A549 (cell line): ENCODE measurements at regions not wholly inside any gene's neighbourhood (a gene's known extent, or its start where the extent isn't known, plus 50 kb on each side); places are given as distances from the start of the nearest gene placed in this dataset.

Experiments used
- ATAC-seq, 2 experiments: fragments of 200-7000 bp in 1 of 2; fragments of >200 bp in 1 of 2; cut with Nextera tagmentation in 1 of 2; cut with Tn5 transposase in 1 of 2; 3 replicates each; pipeline versions ENCODE4 v1.8.0 to v1.9.1; 2018 to 2020; ENCODE audit warnings: mild to moderate bottlenecking in 1 of 2, moderate library complexity in 1 of 2
- CTCF ChIA-PET: fragments of 300-600 bp; sonication (Branson Sonifier 250); formaldehyde crosslinking; extraction: SDS; loops from one replicate; lab custom pipeline; 2021; ENCODE audit warnings: antibody characterized with exemption, inconsistent platforms; lab: Yijun Ruan, JAX
- POLR2A ChIA-PET: fragments of 350-600 bp; formaldehyde crosslinking; extraction: SDS; loops from one replicate; lab custom pipeline; 2021; ENCODE audit warnings: antibody characterized with exemption, inconsistent platforms; lab: Yijun Ruan, JAX
- DNase-seq, 2 experiments: peaks; one replicate each; pipeline versions ENCODE4 v3.0.0 to v3.0.0-alpha.2; 2011 to 2016; ENCODE audit warnings: low read depth in 1 of 2, low spot score in 1 of 2
- FAIRE-seq: peaks from 2 replicates; lab custom pipeline; 2011; peaks lifted over from hg19 to GRCh38; lab: Jason Lieb, UNC
- H3K27ac ChIP-seq, 2 experiments: fragments of >200 bp; sonication (Bioruptor Twin); formaldehyde crosslinking; 3 replicates each; pipeline ENCODE4 v1.5.1; 2016 to 2017
- H3K4me1 ChIP-seq: fragments of >200 bp; sonication (Bioruptor Twin); formaldehyde crosslinking; 3 replicates; pipeline ENCODE4 v1.6.1; 2016
- H3K4me2 ChIP-seq: fragments of >200 bp; sonication (Bioruptor Twin); formaldehyde crosslinking; 3 replicates; pipeline ENCODE4 v1.6.1; 2016
- H3K4me3 ChIP-seq: fragments of >200 bp; sonication (Bioruptor Twin); formaldehyde crosslinking; 3 replicates; pipeline ENCODE4 v1.5.1; 2016
- H3K9me3 ChIP-seq: fragments of >200 bp; sonication (Bioruptor Twin); formaldehyde crosslinking; 3 replicates; pipeline ENCODE4 v1.6.1; 2016
- EHF ChIP-seq: fragments of 250-450 bp; sonication (Bioruptor Pico); IDR thresholded peaks from 2 replicates; pipeline ENCODE4 v1.5.0; 2020; ENCODE audit warnings: mild to moderate bottlenecking
- EP300 ChIP-seq, 2 experiments: fragments of >200 bp; sonication (Bioruptor Twin); formaldehyde crosslinking; IDR thresholded peaks; 2 replicates in 1 of 2; 3 replicates in 1 of 2; pipeline ENCODE4 v1.6.1; 2016 to 2017
- FOSB ChIP-seq: fragments of 250-450 bp; sonication (Bioruptor Pico); IDR thresholded peaks from 2 replicates; pipeline ENCODE4 v1.5.0; 2020; ENCODE audit warnings: mild to moderate bottlenecking, moderate library complexity
- FOXS1 ChIP-seq: fragments of 250-450 bp; sonication (Bioruptor Pico); IDR thresholded peaks from 2 replicates; pipeline ENCODE4 v1.5.0; 2020; ENCODE audit warnings: mild to moderate bottlenecking, moderate library complexity
- HDAC2 ChIP-seq: fragments of 200-600 bp; sonication (generic); IDR thresholded peaks from 2 replicates; pipeline ENCODE4 v1.6.1; 2016
- HEYL ChIP-seq: fragments of 250-450 bp; sonication (Bioruptor Pico); IDR thresholded peaks from 2 replicates; pipeline ENCODE4 v1.8.0; 2021; ENCODE audit warnings: mild to moderate bottlenecking, moderate library complexity
- HOXA7 ChIP-seq: fragments of 250-450 bp; sonication (Bioruptor Pico); IDR thresholded peaks from 2 replicates; pipeline ENCODE4 v1.5.0; 2020; ENCODE audit warnings: mild to moderate bottlenecking, moderate library complexity
- JUN ChIP-seq, 2 experiments: fragments of >200 bp; sonication (Bioruptor Twin); formaldehyde crosslinking; IDR thresholded peaks; 2 replicates in 1 of 2; 3 replicates in 1 of 2; pipeline ENCODE4 v1.6.1; 2016 to 2017
- JUNB ChIP-seq: fragments of >200 bp; sonication (Bioruptor Twin); formaldehyde crosslinking; IDR thresholded peaks from 2 replicates; pipeline ENCODE4 v1.6.1; 2016
- MYC ChIP-seq: IDR thresholded peaks from 2 replicates; pipeline ENCODE4 v1.6.1; 2012; ENCODE audit warnings: mild to moderate bottlenecking, inconsistent platforms, low read length, improper control_type of control experiment, borderline replicate concordance
- POLR2A ChIP-seq: IDR thresholded peaks from 2 replicates; pipeline ENCODE4 v1.6.1; 2012; ENCODE audit warnings: mild to moderate bottlenecking, low read length
- RCOR1 ChIP-seq: fragments of 150-350 bp; IDR thresholded peaks from 2 replicates; pipeline ENCODE4 v1.6.1; 2014; ENCODE audit warnings: antibody characterized with exemption, low read length, low read depth
- RNF2 ChIP-seq: fragments of 200-600 bp; sonication (generic); IDR thresholded peaks from 2 replicates; pipeline ENCODE4 v1.6.1; 2016; ENCODE audit warnings: low read depth, mild to moderate bottlenecking, antibody characterized with exemption, moderate library complexity, borderline replicate concordance
- SMC3 ChIP-seq: fragments of >200 bp; sonication (Bioruptor Twin); formaldehyde crosslinking; IDR thresholded peaks from 3 replicates; pipeline ENCODE4 v1.6.1; 2018; ENCODE audit warnings: inconsistent platforms
- SREBF2 ChIP-seq: fragments of 450-650 bp; IDR thresholded peaks from 2 replicates; pipeline ENCODE4 v1.6.1; 2014; ENCODE audit warnings: mild to moderate bottlenecking, moderate library complexity
- TFCP2L1 ChIP-seq: fragments of 250-450 bp; sonication (Bioruptor Pico); IDR thresholded peaks from 2 replicates; pipeline ENCODE4 v1.5.0; 2021; ENCODE audit warnings: mild to moderate bottlenecking
- ZC3H11A ChIP-seq: fragments of 450-650 bp; IDR thresholded peaks from 2 replicates; pipeline ENCODE4 v1.6.1; 2014; ENCODE audit warnings: antibody characterized with exemption, mild to moderate bottlenecking
- ZFP36 ChIP-seq: fragments of 450-650 bp; IDR thresholded peaks from 2 replicates; pipeline ENCODE4 v1.6.1; 2014; ENCODE audit warnings: borderline replicate concordance; ENCODE audit not compliant: partially characterized antibody
- ZSCAN20 ChIP-seq: fragments of 250-450 bp; sonication (Bioruptor Pico); IDR thresholded peaks from 2 replicates; pipeline ENCODE4 v1.8.0; 2022; ENCODE audit warnings: mild to moderate bottlenecking, moderate library complexity
- WGBS: methylation state at CpG from one replicate; pipeline ENCODE4 v1.1.6; 2017; ENCODE audit errors: missing lambda C conversion rate; 5-methylcytosine and 5-hydroxymethylcytosine counted together
- TF ChIP-seq, protein P1 (sequence below): fragments of >200 bp; sonication (Bioruptor Twin); formaldehyde crosslinking; IDR thresholded peaks from 2 replicates; pipeline ENCODE4 v1.6.1; 2016
- TF ChIP-seq, protein P2 (sequence below): IDR thresholded peaks from 2 replicates; pipeline ENCODE4 v1.6.1; 2012

DNA sequence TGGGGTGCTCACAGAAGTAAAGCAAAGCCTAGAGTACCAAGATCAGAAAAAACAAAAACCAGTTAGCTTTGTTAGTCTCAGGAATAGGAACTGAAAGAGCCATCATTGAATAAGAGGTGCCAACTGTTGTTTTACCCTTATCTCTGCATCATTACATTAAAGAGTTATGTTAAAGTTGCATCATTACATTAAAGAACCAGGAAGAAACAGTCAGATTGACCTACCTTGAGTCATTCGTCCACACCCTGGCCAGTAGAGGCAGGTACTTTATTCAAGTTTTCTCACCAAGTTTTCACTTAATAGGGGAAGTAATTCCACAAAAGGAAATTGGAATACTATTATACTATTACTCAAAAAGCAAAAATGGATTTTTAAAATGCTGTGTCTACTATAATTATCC is 121.7 kb upstream of the CNOT2 start:
- POLR2A ChIA-PET = no interaction called here
- WGBS = 13% methylated on average over 1 of the region's 1 CpG
- ATAC-seq (no peak), FAIRE-seq (no peak), DNase-seq (no peak)
- CTCF ChIA-PET = no interaction called here
- no peak overlapping the region for H3K4me3 ChIP-seq
- no peak for TF ChIP-seq POLR2A
- H3K27ac ChIP-seq = no peak overlapping the region
- no peaks in the 10 kb centered on the region for H3K9me3 ChIP-seq
- H3K4me2 ChIP-seq = no peak overlapping the region
- H3K4me1 ChIP-seq = no peaks in the 10 kb centered on the region

DNA sequence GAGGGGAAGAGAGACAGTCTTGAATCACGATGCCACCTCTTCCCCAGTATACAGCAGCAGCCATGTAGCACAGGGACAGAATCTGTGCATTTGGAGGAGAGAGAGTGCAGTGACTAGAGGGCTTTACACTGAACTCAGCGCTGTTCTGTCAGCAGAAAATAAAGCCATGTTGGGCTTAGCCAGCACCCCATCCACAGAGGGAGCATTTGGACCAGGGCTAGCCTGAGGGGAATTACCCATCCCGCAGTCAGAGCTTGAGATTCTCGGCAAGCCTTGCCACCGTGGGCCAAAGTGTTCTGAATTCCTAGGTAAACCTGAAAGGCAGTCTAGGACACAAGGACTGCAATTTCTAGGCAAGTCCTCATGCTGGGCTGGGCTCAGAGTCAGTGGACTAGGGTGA is 120.4 kb upstream of the CNOT2 start:
- no peak overlapping the region for H3K4me2 ChIP-seq
- 15% methylated on average over 2 of the region's 5 CpGs for WGBS
- H3K4me1 ChIP-seq = no peaks in the 10 kb centered on the region
- DNase-seq = no peak
- H3K4me3 ChIP-seq = no peak overlapping the region
- no peaks in the 10 kb centered on the region for H3K9me3 ChIP-seq
- TF ChIP-seq RNF2 (no peak), EP300 (IDR thresholded peaks at IDR 0.05) (no peak), HDAC2 (no peak), ZSCAN20 (CRISPR knock-in tag) (no peak), FOSB (CRISPR knock-in tag) (no peak), RCOR1 (no peak)
- TF ChIP-seq, protein P1, sequence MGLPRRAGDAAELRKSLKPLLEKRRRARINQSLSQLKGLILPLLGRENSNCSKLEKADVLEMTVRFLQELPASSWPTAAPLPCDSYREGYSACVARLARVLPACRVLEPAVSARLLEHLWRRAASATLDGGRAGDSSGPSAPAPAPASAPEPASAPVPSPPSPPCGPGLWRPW = no peak
- TF ChIP-seq, all 56 proteins: peak for 0
- ATAC-seq (no peak), FAIRE-seq (no peak)
- ChIA-PET POLR2A (no interaction called here), CTCF (no interaction called here)
- H3K27ac ChIP-seq = no peak overlapping the region

DNA sequence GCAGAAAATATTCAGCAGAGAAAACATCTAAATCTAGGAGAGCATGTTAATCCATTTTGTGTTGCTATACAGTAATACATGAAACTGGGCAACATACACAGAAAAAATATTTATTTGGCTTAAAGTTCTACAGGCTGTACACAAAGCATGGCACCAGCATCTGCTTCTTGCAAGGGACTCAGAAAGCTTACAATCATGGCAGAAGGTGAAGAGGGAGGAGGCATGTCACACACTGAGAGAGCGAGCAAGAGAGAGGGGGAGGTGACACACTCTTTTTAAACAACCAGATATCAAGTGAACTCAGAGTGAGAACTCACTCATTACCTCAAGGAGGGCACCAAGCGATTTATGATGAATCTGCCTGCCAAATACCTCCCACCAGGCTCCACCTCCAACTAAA is 94.2 kb upstream of the CNOT2 start:
- H3K4me3 ChIP-seq = no peak overlapping the region
- POLR2A ChIA-PET = no interaction called here
- H3K4me1 ChIP-seq = no peaks in the 10 kb centered on the region
- ATAC-seq = no peak
- CTCF ChIA-PET = no interaction called here
- no peak overlapping the region for H3K4me2 ChIP-seq
- 10% methylated on average over 2 of the region's 2 CpGs for WGBS
- H3K9me3 ChIP-seq = peaks cover 2% of the 10 kb centered on the region; the same call in 1 of the 3 replicates
- no peak overlapping the region for H3K27ac ChIP-seq
- FAIRE-seq = no peak
- TF ChIP-seq HDAC2 = no peak
- DNase-seq = no peak

DNA sequence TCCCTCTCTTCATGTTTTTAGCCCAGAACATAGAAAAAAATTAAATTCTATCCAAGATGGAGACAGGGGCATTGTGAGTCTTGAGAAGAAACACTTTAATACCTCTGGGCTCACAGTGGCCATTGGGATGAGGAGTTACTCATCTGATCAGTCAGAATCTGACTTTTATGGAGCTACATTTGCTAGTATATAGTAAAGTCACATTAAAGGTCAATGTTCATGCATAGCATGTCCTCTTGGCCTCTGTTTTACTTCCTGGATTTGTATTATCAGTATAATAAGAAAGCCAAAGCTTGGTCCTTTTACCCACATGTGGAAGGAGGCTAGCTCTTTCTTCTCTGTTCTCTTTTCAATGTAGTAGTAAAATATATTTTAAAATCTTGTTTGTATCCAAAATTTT is 93.6 kb upstream of the CNOT2 start:
- POLR2A ChIA-PET = no interaction called here
- FAIRE-seq (no peak), ATAC-seq (no peak), DNase-seq (no peak)
- no peak for TF ChIP-seq SMC3
- no peak for TF ChIP-seq ZC3H11A
- TF ChIP-seq JUN (IDR thresholded peaks at IDR 0.05) = no peak
- TF ChIP-seq, protein P2, sequence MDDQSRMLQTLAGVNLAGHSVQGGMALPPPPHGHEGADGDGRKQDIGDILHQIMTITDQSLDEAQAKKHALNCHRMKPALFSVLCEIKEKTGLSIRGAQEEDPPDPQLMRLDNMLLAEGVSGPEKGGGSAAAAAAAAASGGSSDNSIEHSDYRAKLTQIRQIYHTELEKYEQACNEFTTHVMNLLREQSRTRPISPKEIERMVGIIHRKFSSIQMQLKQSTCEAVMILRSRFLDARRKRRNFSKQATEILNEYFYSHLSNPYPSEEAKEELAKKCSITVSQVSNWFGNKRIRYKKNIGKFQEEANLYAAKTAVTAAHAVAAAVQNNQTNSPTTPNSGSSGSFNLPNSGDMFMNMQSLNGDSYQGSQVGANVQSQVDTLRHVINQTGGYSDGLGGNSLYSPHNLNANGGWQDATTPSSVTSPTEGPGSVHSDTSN = no peak
- TF ChIP-seq JUNB = no peak
- no peak for TF ChIP-seq TFCP2L1 (CRISPR knock-in tag)
- TF ChIP-seq POLR2A = no peak
- TF ChIP-seq MYC = no peak
- no peak for TF ChIP-seq FOXS1 (CRISPR knock-in tag)
- TF ChIP-seq SREBF2 = no peak
- TF ChIP-seq HOXA7 (CRISPR knock-in tag) = no peak
- no peak for TF ChIP-seq ZFP36
- no peak for TF ChIP-seq HEYL (CRISPR knock-in tag)
- TF ChIP-seq EHF (CRISPR knock-in tag) = no peak
- H3K4me1 ChIP-seq = no peaks in the 10 kb centered on the region
- H3K4me2 ChIP-seq = no peak overlapping the region
- no peak overlapping the region for H3K4me3 ChIP-seq
- peaks cover 6% of the 10 kb centered on the region; the same call in 1 of the 3 replicates for H3K9me3 ChIP-seq
- H3K27ac ChIP-seq = no peak overlapping the region
- CTCF ChIA-PET = interaction anchor here (0.9 kb wide), 1 partner anchor 270 kb away, joined by 3 read pairs; no protein-coding TSS in a partner anchor
